MCF 10A (cell line): ENCODE measurements at regions not wholly inside any gene's neighbourhood (a gene's known extent, or its start where the extent isn't known, plus 50 kb on each side); places are given as distances from the start of the nearest gene placed in this dataset.

Source experiments
- BruUV-seq: library from RNA; stranded (reverse); fragments of 400-500 nt; replicated peaks from 2 replicates; lab custom pipeline; 2021; lab: Mats Ljungman, UMichigan
- CTCF ChIA-PET: fragments of 300-600 bp; sonication (Branson Sonifier 250); formaldehyde crosslinking; extraction: SDS; loops from one replicate; lab custom pipeline; 2021; ENCODE audit warnings: antibody characterized with exemption, inconsistent platforms; lab: Yijun Ruan, JAX
- POLR2A ChIA-PET: fragments of 300-600, 350-650 bp; sonication (Branson Sonifier 250); formaldehyde crosslinking; extraction: SDS; loops from one replicate; lab custom pipeline; 2020; ENCODE audit warnings: antibody characterized with exemption, inconsistent platforms; lab: Yijun Ruan, JAX
- DNase-seq: peaks from one replicate; pipeline ENCODE4 v3.0.0-alpha.2; 2018; ENCODE audit not compliant: unreplicated experiment
- H3K27ac Mint-ChIP-seq: one replicate; pipeline ENCODE4 v1.8.0; 2022; ENCODE audit warnings: mild to moderate bottlenecking, low read depth, mixed read lengths; ENCODE audit not compliant: unreplicated experiment
- H3K27me3 Mint-ChIP-seq: one replicate; pipeline ENCODE4 v1.8.0; 2022; ENCODE audit warnings: mixed read lengths; ENCODE audit not compliant: insufficient read depth, unreplicated experiment
- H3K36me3 Mint-ChIP-seq: one replicate; pipeline ENCODE4 v1.8.0; 2022; ENCODE audit warnings: mild to moderate bottlenecking, moderate library complexity, mixed read lengths; ENCODE audit not compliant: insufficient read depth, unreplicated experiment
- H3K4me1 Mint-ChIP-seq: one replicate; pipeline ENCODE4 v1.8.0; 2022; ENCODE audit warnings: mixed read lengths; ENCODE audit not compliant: insufficient read depth, unreplicated experiment
- H3K4me3 Mint-ChIP-seq: one replicate; pipeline ENCODE4 v1.8.0; 2022; ENCODE audit warnings: mild to moderate bottlenecking, moderate library complexity, mixed read lengths; ENCODE audit not compliant: unreplicated experiment
- H3K9me3 Mint-ChIP-seq: one replicate; pipeline ENCODE4 v1.8.0; 2022; ENCODE audit warnings: mixed read lengths; ENCODE audit not compliant: unreplicated experiment
- intact Hi-C: fragments of 100-400 bp; cut with micrococcal nuclease; formaldehyde crosslinking; loops from 2 replicates; pipeline ENCODE4 v1.14.1; 2022
- TF ChIP-seq, protein P1 (sequence below): fragments of 200-600 bp; IDR thresholded peaks from one replicate; pipeline ENCODE4 v1.8.0; 2022; ENCODE audit warnings: antibody characterized with exemption, mild to moderate bottlenecking; ENCODE audit not compliant: unreplicated experiment

DNA sequence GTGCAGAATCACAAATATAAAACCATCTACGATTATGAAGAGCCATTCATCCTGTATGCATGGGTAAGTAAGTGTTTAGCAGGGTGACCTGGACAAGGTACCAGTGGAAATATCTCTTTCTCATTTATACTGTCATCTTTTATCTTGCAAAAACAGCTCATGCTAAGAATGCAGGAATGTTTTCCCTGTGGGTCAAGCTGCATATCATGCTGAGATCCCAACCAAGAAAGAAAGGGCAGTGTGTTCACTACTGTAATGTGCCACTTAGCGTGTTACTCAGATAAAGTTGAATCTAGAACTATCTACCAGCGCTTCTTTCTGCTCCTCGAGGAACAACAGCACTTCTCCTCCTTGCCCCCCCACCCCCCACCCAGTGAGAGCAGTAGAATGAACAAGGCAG, 212.7 kb upstream of the TBL1X start:
- H3K36me3 Mint-ChIP-seq: no peaks in the 10 kb centered on the region
- no peaks in the 10 kb centered on the region for H3K27me3 Mint-ChIP-seq
- peaks cover 15% of the 10 kb centered on the region for H3K9me3 Mint-ChIP-seq
- no peak overlapping the region for H3K27ac Mint-ChIP-seq
- ChIA-PET POLR2A (no interaction called here), CTCF (interaction anchor here (1.0 kb wide), 1 partner anchor 8 kb away, joined by 4 read pairs; no protein-coding TSS in a partner anchor)
- DNase-seq: no peak
- intact Hi-C loops: no loop called here
- TF ChIP-seq, protein P1, sequence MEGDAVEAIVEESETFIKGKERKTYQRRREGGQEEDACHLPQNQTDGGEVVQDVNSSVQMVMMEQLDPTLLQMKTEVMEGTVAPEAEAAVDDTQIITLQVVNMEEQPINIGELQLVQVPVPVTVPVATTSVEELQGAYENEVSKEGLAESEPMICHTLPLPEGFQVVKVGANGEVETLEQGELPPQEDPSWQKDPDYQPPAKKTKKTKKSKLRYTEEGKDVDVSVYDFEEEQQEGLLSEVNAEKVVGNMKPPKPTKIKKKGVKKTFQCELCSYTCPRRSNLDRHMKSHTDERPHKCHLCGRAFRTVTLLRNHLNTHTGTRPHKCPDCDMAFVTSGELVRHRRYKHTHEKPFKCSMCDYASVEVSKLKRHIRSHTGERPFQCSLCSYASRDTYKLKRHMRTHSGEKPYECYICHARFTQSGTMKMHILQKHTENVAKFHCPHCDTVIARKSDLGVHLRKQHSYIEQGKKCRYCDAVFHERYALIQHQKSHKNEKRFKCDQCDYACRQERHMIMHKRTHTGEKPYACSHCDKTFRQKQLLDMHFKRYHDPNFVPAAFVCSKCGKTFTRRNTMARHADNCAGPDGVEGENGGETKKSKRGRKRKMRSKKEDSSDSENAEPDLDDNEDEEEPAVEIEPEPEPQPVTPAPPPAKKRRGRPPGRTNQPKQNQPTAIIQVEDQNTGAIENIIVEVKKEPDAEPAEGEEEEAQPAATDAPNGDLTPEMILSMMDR: no peak
- no TSS peak for BruUV-seq
- peaks cover 5% of the 10 kb centered on the region for H3K4me1 Mint-ChIP-seq
- no peak overlapping the region for H3K4me3 Mint-ChIP-seq

DNA sequence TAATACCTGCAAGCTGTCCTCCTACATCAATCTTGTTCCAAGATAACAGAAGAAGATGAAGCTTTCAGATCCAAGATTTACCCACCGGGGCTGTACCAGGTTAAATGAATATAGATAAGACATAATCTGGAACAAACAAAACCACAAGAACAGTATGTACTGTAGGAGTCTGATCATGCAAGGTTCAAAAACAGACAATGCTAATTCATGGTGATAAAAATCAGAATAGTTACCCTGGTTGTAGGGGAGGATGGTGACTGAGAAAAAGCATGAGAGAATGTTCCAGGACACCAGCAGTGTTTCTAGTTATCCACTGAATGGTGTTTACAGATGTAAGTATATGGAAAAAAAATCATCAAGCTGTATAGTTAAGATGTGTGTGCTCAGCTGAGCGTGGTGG, 211.6 kb upstream of the TBL1X start:
- H3K27ac Mint-ChIP-seq: no peak overlapping the region
- intact Hi-C loops: no loop called here

DNA sequence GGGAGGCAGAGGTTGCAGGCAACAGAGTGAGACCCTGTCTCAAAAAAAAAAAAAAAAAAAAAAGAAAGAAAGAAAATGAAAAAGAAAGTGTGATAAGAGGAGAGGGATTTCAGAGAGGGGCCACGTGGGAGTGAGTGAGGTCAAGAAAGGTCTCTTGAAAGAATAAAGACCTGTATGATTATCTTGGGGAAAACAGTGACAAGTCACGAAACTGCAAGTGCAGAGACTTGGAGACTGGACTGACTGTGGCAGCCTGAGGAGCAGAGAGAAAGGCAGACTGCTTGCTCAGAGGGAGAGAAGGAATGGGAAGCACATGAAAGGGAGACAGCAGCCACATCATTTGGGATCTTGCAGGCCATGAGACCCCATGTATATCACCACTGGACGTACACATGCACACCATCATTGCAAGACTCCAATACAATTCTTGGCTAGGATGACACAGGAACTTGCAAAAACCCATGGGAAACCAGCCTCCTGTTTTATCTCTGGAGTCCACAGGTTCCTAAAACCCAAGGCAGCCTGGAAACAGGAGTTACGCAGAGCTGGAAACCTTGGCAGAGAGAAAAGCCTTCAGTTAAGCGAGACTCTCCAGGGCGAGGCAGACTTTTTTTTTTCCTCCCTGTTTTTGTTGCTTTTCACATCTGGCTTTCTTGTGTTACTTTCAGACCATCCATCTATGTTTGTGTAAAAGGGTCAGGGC, 207.0 kb upstream of the TBL1X start:
- peaks cover 5% of the 10 kb centered on the region for H3K4me1 Mint-ChIP-seq
- CTCF ChIA-PET: interaction anchor here (0.5 to 0.7 kb wide), 2 partner anchors 8 to 1066 kb away, joined by 3 read pairs; no protein-coding TSS in a partner anchor

More for the DNA sequence above, 211.6 kb upstream of the TBL1X start:
- H3K36me3 Mint-ChIP-seq: no peaks in the 10 kb centered on the region
- peaks cover 5% of the 10 kb centered on the region for H3K4me1 Mint-ChIP-seq
- CTCF ChIA-PET: no interaction called here
- BruUV-seq: no TSS peak
- TF ChIP-seq, protein P1: no peak
- no peak overlapping the region for H3K4me3 Mint-ChIP-seq
- H3K27me3 Mint-ChIP-seq: no peaks in the 10 kb centered on the region
- DNase-seq: no peak
- H3K9me3 Mint-ChIP-seq: peaks cover 15% of the 10 kb centered on the region
- POLR2A ChIA-PET: no interaction called here

DNA sequence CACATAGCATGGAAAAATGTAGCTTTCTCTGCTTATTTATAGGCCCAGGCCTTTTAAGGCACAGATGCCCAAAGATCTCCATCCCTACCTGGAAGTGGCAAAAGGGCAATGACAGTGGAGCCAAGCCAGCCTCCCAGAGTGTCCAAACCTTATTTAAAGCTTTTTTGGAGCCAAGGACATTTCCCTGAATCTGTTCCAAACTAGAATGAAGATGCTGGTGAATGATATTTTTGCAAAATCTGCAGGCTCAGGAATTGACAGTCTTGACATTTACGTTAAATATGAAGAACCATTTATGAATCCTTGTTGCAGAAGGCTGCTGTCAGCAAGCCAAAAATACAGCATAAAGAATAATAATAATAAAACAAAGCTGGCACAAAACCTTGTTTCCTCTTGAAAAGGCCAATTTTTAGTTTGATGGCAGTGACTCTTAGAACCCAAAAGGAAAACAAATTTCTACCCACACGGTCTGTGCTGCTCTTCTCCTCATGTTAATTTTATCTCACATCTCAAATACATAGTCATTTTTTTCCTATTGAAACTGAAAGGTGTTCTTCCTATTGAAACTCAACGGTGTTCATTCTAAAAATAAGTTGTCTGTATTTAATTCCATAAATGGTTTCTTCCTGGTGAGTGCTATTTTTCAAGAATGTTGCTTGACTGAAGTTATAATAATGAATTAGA, 206.3 kb upstream of the TBL1X start:
- H3K4me3 Mint-ChIP-seq: no peak overlapping the region
- H3K9me3 Mint-ChIP-seq: peaks cover 26% of the 10 kb centered on the region
- H3K27me3 Mint-ChIP-seq: no peaks in the 10 kb centered on the region
- intact Hi-C loops: no loop called here
- ChIA-PET CTCF (interaction anchor here (0.5 to 0.7 kb wide), 2 partner anchors 1067 to 1914 kb away, joined by 3 read pairs; no protein-coding TSS in a partner anchor), POLR2A (no interaction called here)
- H3K4me1 Mint-ChIP-seq: no peaks in the 10 kb centered on the region
- no TSS peak for BruUV-seq
- DNase-seq: no peak
- H3K36me3 Mint-ChIP-seq: no peaks in the 10 kb centered on the region
- TF ChIP-seq, protein P1: no peak
- no peak overlapping the region for H3K27ac Mint-ChIP-seq

More for the DNA sequence above, 207.0 kb upstream of the TBL1X start:
- Mint-ChIP-seq H3K27ac (no peak overlapping the region), H3K36me3 (no peaks in the 10 kb centered on the region), H3K9me3 (peaks cover 26% of the 10 kb centered on the region), H3K27me3 (no peaks in the 10 kb centered on the region), H3K4me3 (no peak overlapping the region)
- TF ChIP-seq, protein P1: no peak
- no TSS peak for BruUV-seq
- POLR2A ChIA-PET: no interaction called here
- intact Hi-C loops: no loop called here
- DNase-seq: no peak
